NCI-H1092 treated with DMSO at 0.1 percent for 48 hours (cell line): ENCODE measurements at regions not wholly inside any gene's neighbourhood (a gene's known extent, or its start where the extent isn't known, plus 50 kb on each side); places are given as distances from the start of the nearest gene placed in this dataset.

Experiments
- DNase-seq: peaks from one replicate; lab custom pipeline; 2025; lab: John Stamatoyannopoulos, UW

DNA sequence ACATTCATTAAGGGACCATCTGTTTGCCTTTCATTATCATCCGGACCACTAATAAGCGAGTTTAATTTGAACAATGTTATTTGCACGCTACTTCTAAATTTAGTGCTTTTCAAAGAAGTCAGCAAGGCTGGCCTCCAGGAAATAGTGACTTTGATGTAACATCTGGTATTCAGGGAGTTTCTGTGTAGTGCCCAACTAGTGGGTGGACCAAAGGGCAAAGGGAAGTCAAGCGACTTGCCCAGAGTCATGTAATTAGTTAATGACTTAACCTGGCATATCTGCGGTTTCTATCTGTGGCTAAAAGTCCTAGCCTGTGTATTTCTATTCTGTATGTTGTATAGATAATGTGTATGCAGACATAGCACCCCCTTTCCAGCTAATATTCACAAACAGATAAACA, 56.3 kb upstream of the LCORL start:
- no peak for DNase-seq

DNA sequence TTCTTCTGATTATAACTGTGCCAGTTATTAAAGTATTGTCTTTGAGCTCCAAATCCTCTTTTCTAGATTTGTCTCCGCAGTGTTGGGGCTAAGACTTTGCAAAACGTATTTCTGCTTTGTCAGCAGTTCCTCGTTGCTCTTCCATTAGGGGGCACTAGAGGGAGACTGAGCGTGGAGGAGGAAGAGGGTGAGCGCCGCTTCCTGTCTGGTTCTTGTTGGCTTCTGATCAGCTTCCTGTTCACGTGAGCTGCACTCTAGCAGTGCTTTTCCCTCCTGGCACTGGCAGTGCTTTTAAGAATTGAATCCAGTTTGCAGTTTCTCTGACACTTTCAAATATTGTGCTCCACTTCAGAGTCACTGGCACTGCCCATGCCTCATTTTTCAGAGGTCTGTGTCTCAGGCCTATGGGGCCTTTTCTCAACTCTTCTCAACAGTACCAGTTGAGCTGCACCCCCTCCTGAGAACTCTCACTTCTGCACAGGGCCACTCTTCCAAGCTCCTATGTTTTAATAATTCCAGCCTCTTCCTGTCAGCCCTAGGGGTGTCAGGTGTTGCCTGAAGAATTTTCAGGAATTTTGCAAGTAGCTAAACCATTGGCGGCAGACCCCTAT, 54.4 kb upstream of the LCORL start:
- peak; percentile 0 for DNase-seq

DNA sequence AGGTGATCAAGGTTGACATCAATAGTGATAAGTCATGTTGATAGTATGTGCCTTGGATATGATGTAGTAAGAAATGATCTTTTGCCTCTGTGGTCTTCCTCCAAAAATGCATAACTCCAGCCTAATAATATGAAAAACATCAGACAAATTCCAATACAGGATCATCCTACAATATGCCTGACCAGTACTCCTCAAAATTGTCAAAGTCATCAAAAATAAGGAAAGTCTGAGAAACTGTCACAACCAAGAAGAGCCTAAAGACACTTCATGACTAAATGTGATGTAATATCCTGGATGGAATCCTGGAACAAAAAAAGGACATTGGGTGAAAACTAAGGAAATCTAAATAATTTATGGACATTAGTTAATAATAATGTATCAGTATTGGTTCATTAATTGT, 50.3 kb upstream of the LCORL start:
- DNase-seq, result no peak
